ENCODE measurements at regions not wholly inside any gene's neighbourhood (a gene's known extent, or its start where the extent isn't known, plus 50 kb on each side); places are given as distances from the start of the nearest gene placed in this dataset.

DNA sequence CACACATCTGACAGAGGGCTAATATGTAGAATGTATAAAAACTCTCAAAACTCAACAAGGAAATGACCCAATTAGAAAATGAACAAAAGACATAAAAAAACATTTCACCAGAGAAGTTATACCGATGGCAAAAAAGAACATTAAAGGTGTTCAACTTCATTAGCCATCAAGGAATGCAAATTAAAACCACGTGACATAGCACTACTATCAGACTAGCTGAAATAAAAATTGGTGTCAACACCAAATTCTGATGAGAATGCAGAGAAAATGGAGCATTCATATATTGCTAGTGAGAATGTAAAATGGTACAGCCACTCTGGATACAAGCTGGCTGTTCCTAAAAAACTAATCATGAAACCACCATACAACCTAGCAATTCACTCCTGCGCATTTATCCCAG lies 128.0 kb downstream of the INSIG2 start:
- no peak for TF ChIP-seq CBX3 (IDR thresholded peaks at IDR 0.05; ENCODE audit: borderline replicate concordance in 1 of 2, low read length in 2 of 2)
- TF ChIP-seq, protein P1, sequence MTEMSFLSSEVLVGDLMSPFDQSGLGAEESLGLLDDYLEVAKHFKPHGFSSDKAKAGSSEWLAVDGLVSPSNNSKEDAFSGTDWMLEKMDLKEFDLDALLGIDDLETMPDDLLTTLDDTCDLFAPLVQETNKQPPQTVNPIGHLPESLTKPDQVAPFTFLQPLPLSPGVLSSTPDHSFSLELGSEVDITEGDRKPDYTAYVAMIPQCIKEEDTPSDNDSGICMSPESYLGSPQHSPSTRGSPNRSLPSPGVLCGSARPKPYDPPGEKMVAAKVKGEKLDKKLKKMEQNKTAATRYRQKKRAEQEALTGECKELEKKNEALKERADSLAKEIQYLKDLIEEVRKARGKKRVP (CRISPR knock-in tag; IDR thresholded peaks at IDR 0.05): no peak
- no peak for TF ChIP-seq CBX5 (IDR thresholded peaks at IDR 0.05; ENCODE audit: borderline replicate concordance, low read depth)
- no peak for TF ChIP-seq ZNF24 (IDR thresholded peaks at IDR 0.05)
- no peak for TF ChIP-seq CHD1 (IDR thresholded peaks at IDR 0.05; ENCODE audit: low read length)
- no peak for TF ChIP-seq SP2 (IDR thresholded peaks at IDR 0.05; ENCODE audit: extremely low read depth, low read depth, low read length, poor library complexity, severe bottlenecking)
- no peak for TF ChIP-seq HNRNPL (IDR thresholded peaks at IDR 0.05; ENCODE audit: low read depth, low read length)
- no peak for TF ChIP-seq TSC22D4 (tag; IDR thresholded peaks at IDR 0.05)
- TF ChIP-seq MCM3 (IDR thresholded peaks at IDR 0.05): no peak
- TF ChIP-seq, protein P2, sequence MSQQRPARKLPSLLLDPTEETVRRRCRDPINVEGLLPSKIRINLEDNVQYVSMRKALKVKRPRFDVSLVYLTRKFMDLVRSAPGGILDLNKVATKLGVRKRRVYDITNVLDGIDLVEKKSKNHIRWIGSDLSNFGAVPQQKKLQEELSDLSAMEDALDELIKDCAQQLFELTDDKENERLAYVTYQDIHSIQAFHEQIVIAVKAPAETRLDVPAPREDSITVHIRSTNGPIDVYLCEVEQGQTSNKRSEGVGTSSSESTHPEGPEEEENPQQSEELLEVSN (IDR thresholded peaks at IDR 0.05; ENCODE audit: borderline replicate concordance in 1 of 2, extremely low read depth in 1 of 2, insufficient read depth in 1 of 2, insufficient read length in 1 of 2, low read depth in 1 of 2, low read length in 1 of 2, poor library complexity in 1 of 2, severe bottlenecking in 1 of 2): no peak
- TF ChIP-seq EZH2 (IDR thresholded peaks at IDR 0.05; ENCODE audit: borderline replicate concordance, low read depth, low read length): no peak
- TF ChIP-seq DNMT1 (IDR thresholded peaks at IDR 0.05): no peak

Measured in K562 (cell line).